ENCODE measurements at regions not wholly inside any gene's neighbourhood (a gene's known extent, or its start where the extent isn't known, plus 50 kb on each side); places are given as distances from the start of the nearest gene placed in this dataset.
"Not testable (repeated sequence)": the region's sequence is repeated elsewhere in the genome, so short reads cannot be mapped to it uniquely, and the experiment has no call there.

GRCh38 chr15:26128611-26129140 is 265.5 kb upstream of the ATP10A start:
- H3K4me3 ChIP-seq (ENCODE audit: low read depth, low read length): no peak overlapping the region
- DNase-seq (ENCODE audit: low read depth): no peak
- TF ChIP-seq CTCF (IDR thresholded peaks at IDR 0.05; ENCODE audit: insufficient read depth, low read depth, low read length): no peak

- no peak for DNase-seq (ENCODE audit: low read depth)
- no peak for TF ChIP-seq CTCF (IDR thresholded peaks at IDR 0.05; ENCODE audit: insufficient read depth, low read depth, low read length)
- H3K4me3 ChIP-seq (ENCODE audit: low read depth, low read length): no peak overlapping the region
Observed at GRCh38 chr15:26126819-26127387, 263.8 kb upstream of the ATP10A start.

GRCh38 chr15:26126070-26126469 is 262.9 kb upstream of the ATP10A start:
- DNase-seq (ENCODE audit: low read depth): no peak

GRCh38 chr15:26125664-26126063 is 262.5 kb upstream of the ATP10A start:
- DNase-seq (ENCODE audit: low read depth): no peak
- H3K4me3 ChIP-seq (ENCODE audit: low read depth, low read length): no peak overlapping the region
- TF ChIP-seq CTCF (IDR thresholded peaks at IDR 0.05; ENCODE audit: insufficient read depth, low read depth, low read length): no peak

More at GRCh38 chr15:26126070-26126469, 262.9 kb upstream of the ATP10A start:
- no peak overlapping the region for H3K4me3 ChIP-seq (ENCODE audit: low read depth, low read length)
- no peak for TF ChIP-seq CTCF (IDR thresholded peaks at IDR 0.05; ENCODE audit: insufficient read depth, low read depth, low read length)

- no peak for DNase-seq (ENCODE audit: low read depth)
- no peak overlapping the region for H3K4me3 ChIP-seq (ENCODE audit: low read depth, low read length)
- TF ChIP-seq CTCF (IDR thresholded peaks at IDR 0.05; ENCODE audit: insufficient read depth, low read depth, low read length): no peak
Observed at GRCh38 chr15:26119322-26119721, 256.2 kb upstream of the ATP10A start.

- DNase-seq (ENCODE audit: low read depth): no peak
- no peak for TF ChIP-seq CTCF (IDR thresholded peaks at IDR 0.05; ENCODE audit: insufficient read depth, low read depth, low read length)
Observed at GRCh38 chr15:26115229-26115943, 252.3 kb upstream of the ATP10A start.

GRCh38 chr15:26114128-26114527 is 251.0 kb upstream of the ATP10A start:
- not testable (repeated sequence) for H3K4me3 ChIP-seq (ENCODE audit: low read depth, low read length); DNase-seq (ENCODE audit: low read depth)

More at GRCh38 chr15:26115229-26115943, 252.3 kb upstream of the ATP10A start:
- no peak overlapping the region for H3K4me3 ChIP-seq (ENCODE audit: low read depth, low read length)

All from fibroblast of villous mesenchyme (primary cell).